ENCODE measurements at regions not wholly inside any gene's neighbourhood (a gene's known extent, or its start where the extent isn't known, plus 50 kb on each side); places are given as distances from the start of the nearest gene placed in this dataset.

DNA sequence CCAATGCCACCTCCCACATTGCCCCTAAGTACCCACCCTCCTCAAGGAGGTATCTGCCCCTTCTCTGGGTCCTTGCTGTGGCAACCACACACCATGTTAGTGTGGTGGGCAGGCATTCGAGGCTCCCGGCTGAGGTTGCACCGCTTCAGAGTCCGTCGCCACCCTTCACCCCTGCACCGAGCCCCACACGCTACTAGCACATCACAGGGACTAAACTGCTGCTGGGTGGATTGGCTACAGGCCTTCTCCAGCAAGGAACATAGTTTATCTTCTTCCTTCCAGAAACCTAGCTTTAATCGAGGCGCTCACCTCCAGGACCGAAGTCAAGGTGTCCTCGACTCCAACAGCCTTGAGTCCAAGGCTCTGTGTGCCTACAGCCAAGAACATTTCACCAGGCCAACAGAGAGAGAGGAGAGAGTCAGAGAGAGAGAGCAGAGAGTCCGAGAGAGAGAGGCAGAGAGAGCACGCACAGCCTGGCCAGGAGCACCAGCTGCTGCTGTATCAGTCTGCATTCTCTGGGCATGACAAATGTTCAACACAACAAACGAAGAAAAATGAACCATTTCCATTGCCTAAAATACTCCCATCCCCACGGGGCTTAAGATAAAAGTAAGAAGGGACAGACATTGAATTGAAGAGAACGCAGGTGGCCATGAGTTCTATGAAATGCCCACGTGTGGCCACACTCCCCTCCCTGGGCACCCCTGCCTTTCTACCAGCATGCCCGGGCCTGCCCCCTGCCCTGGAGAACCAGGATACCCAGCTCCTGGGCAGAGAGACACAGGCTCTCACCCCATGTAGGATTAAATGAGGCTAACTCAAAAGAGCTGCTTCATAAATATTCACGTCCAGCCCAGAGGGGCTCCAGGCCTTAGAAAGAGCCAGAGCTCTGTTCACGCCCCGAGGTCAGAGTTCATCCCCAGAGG is 94.9 kb downstream of the RBFOX3 start:
- TF ChIP-seq CTCF (IDR thresholded peaks at IDR 0.05) (no peak), ELF4 (CRISPR knock-in tag; IDR thresholded peaks at IDR 0.05; ENCODE audit: low read depth) (no peak), ZNF512 (CRISPR knock-in tag; IDR thresholded peaks at IDR 0.05; ENCODE audit: borderline replicate concordance) (no peak)

Data from WTC11 (cell line).